CD4-positive, alpha-beta T cell treated with Interleukin-1 beta for 1 hour (primary cell): ENCODE measurements at regions not wholly inside any gene's neighbourhood (a gene's known extent, or its start where the extent isn't known, plus 50 kb on each side); places are given as distances from the start of the nearest gene placed in this dataset.
"Not testable (repeated sequence)": the region's sequence is repeated elsewhere in the genome, so short reads cannot be mapped to it uniquely, and the experiment has no call there.

Source experiments
- DNase-seq, 2 donors: peaks; one replicate each; pipeline ENCODE4 v3.0.0-alpha.2; 2020 to 2022

DNA sequence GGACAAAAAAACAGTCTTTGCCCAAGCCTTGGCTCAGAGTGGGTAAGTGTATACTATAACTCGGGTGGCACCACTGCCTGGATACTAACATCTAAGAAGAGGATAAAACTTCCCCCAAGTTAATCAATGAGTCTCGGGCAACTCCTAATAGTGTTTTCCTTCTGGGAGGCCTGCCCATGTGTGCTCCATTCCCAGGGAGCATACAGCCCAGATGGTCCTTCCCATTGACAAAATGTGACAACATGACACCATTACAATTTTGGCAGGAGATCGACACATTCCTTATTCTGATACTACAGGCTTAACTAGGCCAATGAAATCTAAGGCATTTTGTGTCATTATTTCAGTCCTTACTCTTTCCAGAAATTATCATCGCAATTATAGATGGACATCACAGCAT lies 52.7 kb upstream of the CRIM1 start:
- DNase-seq, result no peak

GRCh38 chr2:36301843-36302242 lies 53.7 kb upstream of the CRIM1 start:
- DNase-seq, result no peak

DNA sequence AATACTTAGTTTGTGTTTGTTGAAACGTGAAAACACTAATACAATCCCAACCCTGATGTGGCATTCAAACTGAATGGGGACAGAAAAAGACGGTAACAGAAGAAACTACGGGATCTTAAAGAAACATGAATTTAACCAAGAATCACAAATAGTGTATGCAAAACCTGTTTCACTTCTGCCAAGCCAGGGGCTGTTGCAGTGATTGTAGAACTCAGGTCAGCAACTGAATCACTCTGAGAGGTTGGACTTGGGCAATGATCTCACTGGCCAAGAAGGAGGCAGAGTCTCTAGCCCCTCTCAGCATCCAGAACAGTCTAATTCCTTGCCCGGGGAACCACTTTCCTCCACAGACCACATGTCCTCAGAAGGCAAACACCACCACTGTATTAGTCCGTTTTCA lies 54.9 kb upstream of the CRIM1 start:
- no peak for DNase-seq

- DNase-seq, result no peak
Observed at GRCh38 chr2:36296798-36297197, 58.8 kb upstream of the CRIM1 start.

DNA sequence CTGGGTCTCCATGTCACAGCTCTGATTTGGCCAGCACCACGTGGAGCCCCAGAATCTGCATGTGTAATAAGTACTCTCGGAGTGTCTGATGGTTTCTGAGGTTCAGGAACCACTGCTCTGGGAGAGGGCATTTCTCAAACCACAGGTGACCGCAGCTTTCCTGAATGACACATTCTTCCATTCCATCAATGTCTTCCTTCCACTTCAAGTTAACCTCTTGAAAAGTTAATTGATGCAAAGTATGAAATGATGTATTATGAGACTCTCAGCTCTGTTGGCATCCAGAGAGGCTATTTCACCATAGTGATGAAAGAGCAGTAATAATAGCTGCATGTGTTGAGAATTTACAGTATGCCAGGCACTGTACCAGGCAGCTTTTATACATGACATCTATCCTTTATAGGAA lies 61.3 kb upstream of the CRIM1 start:
- no peak for DNase-seq

GRCh38 chr2:36290306-36290856 lies 65.2 kb upstream of the CRIM1 start:
- DNase-seq, result no peak

DNA sequence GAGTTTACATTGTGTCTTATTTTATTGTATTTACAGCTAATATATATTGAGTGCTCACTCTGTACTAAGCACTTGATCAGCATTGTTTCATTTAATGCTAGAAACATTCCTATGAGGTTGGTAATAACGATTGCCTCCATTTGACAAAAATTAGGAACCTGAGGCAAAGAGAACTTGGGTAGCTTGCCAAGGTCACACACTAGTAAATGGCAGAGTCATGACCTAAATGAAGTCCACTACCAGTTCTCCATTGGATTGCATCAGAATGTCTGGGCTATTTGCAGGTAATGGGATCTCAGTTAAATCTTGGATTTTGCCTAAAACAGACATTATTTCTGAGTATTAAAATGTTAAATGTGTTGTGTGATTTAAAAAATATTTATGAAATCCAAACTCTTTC lies 65.8 kb upstream of the CRIM1 start:
- no peak for DNase-seq

GRCh38 chr2:36287363-36288275 lies 68.0 kb upstream of the CRIM1 start:
- DNase-seq, result no peak

- not testable (repeated sequence) for DNase-seq
Observed at GRCh38 chr2:36279506-36279905, 76.1 kb upstream of the CRIM1 start.

DNA sequence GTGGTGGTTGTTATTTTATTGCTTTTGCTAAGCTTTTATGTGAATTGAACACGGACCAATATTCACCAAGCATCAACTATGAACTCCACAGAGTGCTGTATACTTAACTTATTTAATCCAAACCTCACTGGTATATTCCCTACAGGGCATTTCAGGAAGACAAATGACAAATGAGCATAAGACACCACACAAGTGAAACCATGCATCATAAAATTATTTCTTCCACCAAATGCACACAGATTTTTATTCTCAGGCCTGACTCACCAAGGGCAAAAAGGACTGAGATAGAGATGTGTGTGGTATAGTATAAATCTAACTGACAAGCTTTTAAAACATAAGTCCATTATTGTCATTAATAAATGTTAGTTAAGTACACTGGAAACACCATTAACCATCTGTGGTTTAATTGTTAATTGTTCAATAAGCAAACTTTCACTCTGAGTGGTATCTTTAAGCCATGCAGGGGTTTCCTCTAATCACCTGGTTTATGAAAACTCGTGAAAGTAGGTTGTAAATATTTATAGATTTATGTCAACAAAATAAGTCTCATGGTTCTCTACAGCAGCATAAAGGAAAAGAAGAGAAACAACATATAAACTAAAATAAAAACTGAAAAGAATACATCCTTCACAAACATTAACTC lies 77.6 kb upstream of the CRIM1 start:
- DNase-seq, result no peak

- DNase-seq, result no peak
Observed at GRCh38 chr2:36277146-36277808, 78.3 kb upstream of the CRIM1 start.

DNA sequence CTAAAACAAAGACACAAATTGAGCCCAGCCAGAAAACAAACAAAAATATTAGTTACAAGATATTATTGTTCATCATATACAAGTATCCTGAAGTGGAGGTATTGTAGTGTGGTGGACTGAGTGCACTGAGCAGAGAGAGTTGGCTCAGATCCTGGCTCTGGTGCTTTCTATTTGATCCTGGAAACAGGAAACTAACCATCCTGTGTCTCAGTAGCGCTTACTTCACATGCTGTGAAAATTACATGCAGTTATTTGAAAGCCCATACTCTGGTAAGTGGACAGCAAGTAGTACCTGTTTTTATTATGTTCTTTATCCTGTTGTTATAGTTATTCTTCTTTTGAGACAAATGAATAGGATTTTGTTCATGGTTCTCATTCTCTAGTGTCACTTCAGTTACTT lies 84.3 kb upstream of the CRIM1 start:
- DNase-seq, result no peak

DNA sequence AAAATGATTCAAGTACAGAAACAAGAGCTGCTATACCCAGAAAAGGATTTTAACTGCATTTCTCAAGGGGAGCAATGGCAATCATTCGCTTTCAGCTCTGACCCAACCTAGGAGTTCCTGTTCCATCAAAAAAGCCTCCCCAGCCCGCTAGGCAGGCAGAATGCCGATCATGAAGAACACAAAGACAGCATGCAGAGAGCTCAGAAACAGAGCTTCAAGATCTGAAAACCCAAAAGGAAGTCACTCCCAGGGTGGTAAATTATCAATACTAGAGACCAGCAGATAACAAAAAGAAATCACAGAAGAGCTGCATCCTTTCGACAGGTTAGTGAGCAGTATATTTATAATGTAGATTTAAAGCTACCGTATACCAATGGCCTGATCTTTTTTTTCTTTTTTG lies 84.8 kb upstream of the CRIM1 start:
- DNase-seq, result no peak

DNA sequence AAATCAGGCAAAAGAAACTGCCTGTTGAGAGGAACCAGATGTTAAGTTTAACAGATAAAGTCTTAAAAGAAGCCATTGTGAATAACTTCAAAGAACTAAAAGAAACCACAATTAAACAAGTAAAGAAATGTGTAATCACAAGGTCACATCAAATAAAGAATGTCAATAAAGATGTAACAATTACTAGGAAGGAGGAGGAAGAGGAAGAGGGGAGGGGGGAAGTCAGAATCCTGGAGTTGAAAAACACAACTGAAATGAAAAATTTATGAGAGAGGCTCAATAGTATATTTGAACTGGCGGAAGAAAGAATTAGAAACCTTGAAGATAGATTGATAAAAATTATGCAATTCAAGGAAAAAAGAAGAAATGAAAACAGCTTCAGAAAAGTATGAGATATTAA lies 88.4 kb upstream of the CRIM1 start:
- no peak for DNase-seq

- no peak for DNase-seq
Observed at GRCh38 chr2:36266536-36267121, 88.9 kb upstream of the CRIM1 start.

DNA sequence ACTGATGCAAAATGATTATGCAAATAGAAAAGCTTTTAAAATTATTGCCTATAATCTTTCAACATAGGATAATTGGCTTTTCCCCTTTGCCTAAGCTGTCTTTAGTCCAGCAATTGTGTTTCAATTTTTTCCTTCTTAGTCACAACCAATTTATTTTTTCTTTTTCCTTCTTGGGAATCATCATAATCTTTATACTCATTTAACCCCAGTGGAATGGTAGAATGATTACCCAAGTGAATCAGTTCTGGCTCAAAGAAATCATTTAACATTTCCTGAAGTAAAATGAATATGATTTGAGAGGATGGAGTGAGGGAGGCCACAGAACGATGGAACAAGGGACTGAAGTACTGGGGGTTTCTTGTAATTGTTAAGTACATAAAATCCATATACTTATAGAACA lies 93.0 kb upstream of the CRIM1 start:
- DNase-seq, result no peak

DNA sequence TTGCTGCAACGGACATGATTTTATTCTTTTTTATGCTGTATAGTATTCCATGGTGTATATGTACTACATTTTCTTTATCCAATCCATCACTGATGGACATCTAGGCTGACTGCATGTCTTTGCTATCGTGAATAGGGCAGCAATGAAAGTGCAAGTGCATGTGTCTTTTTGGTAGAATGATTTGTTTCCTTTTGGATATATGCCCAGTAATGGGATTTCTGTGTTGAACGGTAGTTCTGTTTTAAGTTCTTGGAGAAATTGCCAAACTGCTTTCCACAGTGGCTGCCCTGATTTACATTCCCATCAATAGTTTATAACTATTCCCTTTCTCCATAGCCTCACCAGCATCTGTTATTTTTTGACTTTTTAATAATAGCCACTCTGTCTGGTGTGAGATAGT lies 99.7 kb upstream of the CRIM1 start:
- no peak for DNase-seq

- no peak for DNase-seq
Observed at GRCh38 chr2:36253086-36253485, 102.5 kb upstream of the CRIM1 start.

DNA sequence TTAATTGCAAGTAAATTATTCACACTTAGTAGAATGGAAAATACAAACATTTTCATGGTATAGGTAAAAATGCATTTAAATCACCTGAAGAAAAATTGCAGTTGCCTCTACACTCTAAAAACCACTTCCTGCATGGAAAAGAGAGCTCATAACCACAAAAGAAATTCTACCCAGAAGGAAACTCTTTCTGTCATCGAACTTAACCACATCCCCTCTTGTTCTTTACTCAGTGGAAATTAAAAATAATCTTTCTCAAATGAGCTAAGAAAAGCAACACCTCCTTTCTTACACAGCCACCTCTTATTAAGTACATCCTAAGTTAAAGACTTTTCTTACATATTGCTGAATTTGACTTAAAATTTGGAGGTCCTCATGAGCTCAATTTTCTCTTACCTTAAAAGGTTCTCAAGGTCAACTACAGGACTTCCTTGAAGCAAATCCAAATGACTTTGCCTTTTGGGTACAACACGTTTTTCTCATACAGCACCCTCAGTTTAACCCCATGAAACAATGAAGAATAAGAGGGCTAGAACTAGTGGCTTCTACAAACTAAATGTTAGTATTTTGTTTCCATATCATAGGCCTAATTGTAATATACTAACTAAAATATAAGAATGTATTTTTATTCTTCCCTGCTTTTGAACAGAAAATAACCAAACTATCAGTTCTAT lies 109.1 kb upstream of the CRIM1 start:
- peak in 1 of 2 donors; percentile 62 for DNase-seq

- no peak for DNase-seq
Observed at GRCh38 chr2:36245651-36246050, 109.9 kb upstream of the CRIM1 start.

DNA sequence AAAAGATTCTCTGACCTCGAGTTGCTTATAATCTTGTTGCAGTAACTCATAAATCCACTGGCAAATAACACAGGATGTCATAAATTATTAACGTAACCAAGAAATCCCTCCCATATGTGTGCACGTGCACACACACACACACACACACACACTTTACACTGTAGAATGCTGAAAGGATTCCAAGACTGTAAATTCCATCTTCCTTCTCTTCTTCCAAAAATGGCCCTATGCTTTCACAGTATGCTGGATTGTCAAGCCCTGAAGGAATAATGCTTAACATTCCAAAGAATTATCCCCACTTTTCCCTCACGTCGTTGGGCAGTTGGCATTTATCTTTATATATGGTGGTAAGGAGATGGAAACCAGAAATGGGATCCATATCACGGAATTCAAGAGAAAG lies 117.5 kb upstream of the CRIM1 start:
- no peak for DNase-seq

- peak in 1 of 2 donors; percentile 18 for DNase-seq
Observed at GRCh38 chr2:36235882-36236281, 119.7 kb upstream of the CRIM1 start.

DNA sequence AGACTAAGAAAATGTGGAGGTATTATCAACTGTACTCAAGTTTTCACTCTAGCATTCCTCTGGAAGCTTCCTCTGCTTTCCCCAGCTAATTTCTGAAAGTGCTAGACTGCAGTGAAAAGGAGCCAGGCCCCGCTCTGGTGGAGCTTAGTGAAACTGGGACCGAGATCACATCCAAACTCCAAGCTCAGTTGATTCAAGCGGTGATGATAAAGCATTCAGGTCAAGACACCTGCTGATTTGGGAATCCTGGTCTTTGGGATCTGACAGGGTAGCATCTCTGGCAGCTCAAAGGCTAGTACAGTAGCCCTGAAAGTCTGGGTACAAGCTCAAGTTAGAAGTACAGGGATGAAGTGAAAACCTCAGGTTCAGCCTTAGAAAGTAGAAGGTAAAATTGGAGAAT lies 120.2 kb upstream of the CRIM1 start:
- DNase-seq, result no peak
